Ovary (tissue), 3 donors: ENCODE measurements at regions not wholly inside any gene's neighbourhood (a gene's known extent, or its start where the extent isn't known, plus 50 kb on each side); places are given as distances from the start of the nearest gene placed in this dataset.

Source experiments
- CTCF ChIP-seq, 3 donors: fragments of 450-650 bp in 2 of 3; fragments of 200-600 bp in 1 of 3; IDR thresholded peaks; one replicate each; pipeline versions ENCODE4 v1.5.1 to v1.8.0; 2016 to 2022; ENCODE audit warnings: antibody characterized with exemption in 3 of 3, mild to moderate bottlenecking in 1 of 3
- EP300 ChIP-seq: sonication (generic); formaldehyde crosslinking; IDR thresholded peaks from one replicate; pipeline ENCODE4 v1.6.1; 2017; ENCODE audit warnings: antibody characterized with exemption
- donor health status: DM: no; HTN: no; CAD: no.

DNA sequence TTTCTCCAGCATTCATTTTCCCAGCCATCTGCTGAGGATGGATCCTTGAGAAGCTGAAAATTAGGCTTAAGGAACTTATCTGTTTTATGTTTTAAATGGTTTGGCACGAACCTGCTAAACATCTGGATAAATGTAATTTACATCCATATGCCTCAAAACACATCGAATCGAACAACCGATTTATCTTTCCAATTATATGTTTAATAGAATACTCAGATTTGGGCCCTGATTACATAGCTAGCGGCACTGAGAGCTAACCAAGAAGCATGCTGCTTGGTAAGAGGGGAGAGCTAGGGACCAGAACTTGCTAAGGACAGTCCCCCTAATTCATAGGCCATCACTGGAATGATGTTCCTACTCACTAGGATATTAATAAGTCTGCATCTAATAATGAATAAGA, 144.4 kb downstream of the BUB3 start:
- TF ChIP-seq EP300 (no peak), CTCF (IDR thresholded peaks at IDR 0.05) (no peak)
